GM23248 (cell line): ENCODE measurements at regions not wholly inside any gene's neighbourhood (a gene's known extent, or its start where the extent isn't known, plus 50 kb on each side); places are given as distances from the start of the nearest gene placed in this dataset.

ENCODE experiments used
- EZH2 ChIP-seq: fragments of 200-600 bp; sonication (generic); IDR thresholded peaks from 2 replicates; pipeline ENCODE4 v1.6.1; 2018; ENCODE audit warnings: antibody characterized with exemption, mild to moderate bottlenecking; ENCODE audit not compliant: insufficient read depth, poor library complexity, severe bottlenecking
- EZH2phosphoT487 ChIP-seq: fragments of 200-600 bp; sonication (generic); IDR thresholded peaks from 2 replicates; pipeline ENCODE4 v1.6.1; 2018; ENCODE audit warnings: antibody characterized with exemption, moderate library complexity, mild to moderate bottlenecking, low read depth; ENCODE audit not compliant: insufficient read depth

DNA sequence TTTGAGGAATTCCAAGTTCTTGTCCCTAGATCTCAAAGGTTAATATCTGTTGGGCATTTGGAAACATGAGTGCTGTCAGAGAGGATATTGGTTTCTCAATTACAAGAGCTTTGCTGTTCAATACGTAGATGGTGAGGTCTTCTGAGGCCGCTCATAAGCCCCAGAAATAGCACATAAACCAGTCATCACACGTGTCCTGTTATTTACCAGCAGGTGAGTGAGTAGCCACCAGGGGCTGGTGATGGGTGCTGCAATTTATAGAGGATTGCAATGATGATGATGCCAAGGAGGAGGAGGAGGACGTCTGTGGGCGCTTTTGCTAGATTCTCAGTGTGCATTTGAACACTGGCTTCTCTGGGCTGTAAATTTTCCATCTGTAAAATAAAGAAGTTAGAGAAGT lies 89.0 kb downstream of the SALL1 start:
- TF ChIP-seq EZH2: no peak
- TF ChIP-seq EZH2phosphoT487: no peak
